Adipocyte (in vitro differentiated cells): ENCODE measurements at regions not wholly inside any gene's neighbourhood (a gene's known extent, or its start where the extent isn't known, plus 50 kb on each side); places are given as distances from the start of the nearest gene placed in this dataset.
A peak's percentile ranks its signal among the peaks of the same experiment; 100 is the strongest.

ENCODE experiments used
- DNase-seq: peaks from one replicate; pipeline ENCODE4 v3.0.0-alpha.2; 2015; ENCODE audit warnings: low read depth
- H3K27me3 ChIP-seq: replicated peaks from 2 replicates; pipeline ENCODE4 v1.7.0; 2013; ENCODE audit warnings: mild to moderate bottlenecking, low read length, moderate library complexity; ENCODE audit not compliant: control insufficient read depth, insufficient read depth
- H3K36me3 ChIP-seq: 2 replicates; pipeline ENCODE4 v1.7.0; 2013; ENCODE audit warnings: low read length, mild to moderate bottlenecking, moderate library complexity; ENCODE audit not compliant: control insufficient read depth, insufficient read depth, severe bottlenecking
- H3K4me1 ChIP-seq: 2 replicates; pipeline ENCODE4 v1.7.0; 2013; ENCODE audit warnings: mild to moderate bottlenecking, low read length, moderate library complexity; ENCODE audit not compliant: control insufficient read depth, insufficient read depth
- H3K4me3 ChIP-seq: 2 replicates; pipeline ENCODE4 v1.7.0; 2013; ENCODE audit warnings: mild to moderate bottlenecking, low read length, moderate library complexity
- H3K9ac ChIP-seq: 2 replicates; pipeline ENCODE4 v1.7.0; 2013; ENCODE audit warnings: mild to moderate bottlenecking, low read length, moderate library complexity
- H3K9me3 ChIP-seq: 2 replicates; pipeline ENCODE4 v1.7.0; 2013; ENCODE audit warnings: mild to moderate bottlenecking, low read length, moderate library complexity; ENCODE audit not compliant: control insufficient read depth

GRCh38 chr21:18518054-18518481, 114.5 kb upstream of the TMPRSS15 start:
- no peaks in the 10 kb centered on the region for H3K4me1 ChIP-seq
- no peaks in the 10 kb centered on the region for H3K9me3 ChIP-seq
- no peak overlapping the region for H3K4me3 ChIP-seq
- H3K9ac ChIP-seq = no peak overlapping the region
- no peak for DNase-seq
- H3K36me3 ChIP-seq = no peaks in the 10 kb centered on the region
- no peaks in the 10 kb centered on the region for H3K27me3 ChIP-seq

GRCh38 chr21:18521204-18521603, 117.6 kb upstream of the TMPRSS15 start:
- H3K4me1 ChIP-seq = peaks cover 8% of the 10 kb centered on the region
- no peaks in the 10 kb centered on the region for H3K9me3 ChIP-seq
- DNase-seq = no peak
- no peak overlapping the region for H3K9ac ChIP-seq
- H3K4me3 ChIP-seq = no peak overlapping the region
- no peaks in the 10 kb centered on the region for H3K27me3 ChIP-seq
- no peaks in the 10 kb centered on the region for H3K36me3 ChIP-seq

- Histone ChIP-seq H3K4me3 (no peak overlapping the region), H3K9ac (no peak overlapping the region), H3K4me1 (peaks cover 8% of the 10 kb centered on the region)
Observed at GRCh38 chr21:18522181-18522972, 118.8 kb upstream of the TMPRSS15 start.

GRCh38 chr21:18524097-18524880, 120.7 kb upstream of the TMPRSS15 start:
- DNase-seq = no peak
- Histone ChIP-seq H3K9ac (peak overlapping the region; percentile 31), H3K27me3 (no peaks in the 10 kb centered on the region), H3K36me3 (no peaks in the 10 kb centered on the region), H3K4me3 (peak overlapping the region; percentile 51), H3K9me3 (no peaks in the 10 kb centered on the region), H3K4me1 (peaks cover 14% of the 10 kb centered on the region)

More at GRCh38 chr21:18522181-18522972, 118.8 kb upstream of the TMPRSS15 start:
- no peak for DNase-seq
- H3K9me3 ChIP-seq = no peaks in the 10 kb centered on the region
- no peaks in the 10 kb centered on the region for H3K36me3 ChIP-seq
- no peaks in the 10 kb centered on the region for H3K27me3 ChIP-seq

- Histone ChIP-seq H3K4me3 (no peak overlapping the region), H3K9ac (no peak overlapping the region), H3K4me1 (peaks cover 16% of the 10 kb centered on the region), H3K36me3 (no peaks in the 10 kb centered on the region), H3K9me3 (no peaks in the 10 kb centered on the region), H3K27me3 (no peaks in the 10 kb centered on the region)
- DNase-seq = no peak
Observed at GRCh38 chr21:18529254-18529653, 125.7 kb upstream of the TMPRSS15 start.

- no peak overlapping the region for H3K9ac ChIP-seq
- no peak overlapping the region for H3K4me3 ChIP-seq
- H3K27me3 ChIP-seq = no peaks in the 10 kb centered on the region
- H3K9me3 ChIP-seq = no peaks in the 10 kb centered on the region
- no peak for DNase-seq
- H3K36me3 ChIP-seq = no peaks in the 10 kb centered on the region
- H3K4me1 ChIP-seq = no peaks in the 10 kb centered on the region
Observed at GRCh38 chr21:18542081-18542480, 138.5 kb upstream of the TMPRSS15 start.

- Histone ChIP-seq H3K9ac (no peak overlapping the region), H3K36me3 (no peaks in the 10 kb centered on the region)
Observed at GRCh38 chr21:18545908-18546307, 142.3 kb upstream of the TMPRSS15 start.

GRCh38 chr21:18547347-18547746, 143.8 kb upstream of the TMPRSS15 start:
- Histone ChIP-seq H3K4me3 (no peak overlapping the region), H3K9me3 (no peaks in the 10 kb centered on the region), H3K9ac (no peak overlapping the region), H3K36me3 (no peaks in the 10 kb centered on the region), H3K4me1 (peaks cover 4% of the 10 kb centered on the region), H3K27me3 (no peaks in the 10 kb centered on the region)
- DNase-seq = no peak

More at GRCh38 chr21:18545908-18546307, 142.3 kb upstream of the TMPRSS15 start:
- Histone ChIP-seq H3K4me3 (no peak overlapping the region), H3K9me3 (no peaks in the 10 kb centered on the region), H3K4me1 (peaks cover 4% of the 10 kb centered on the region), H3K27me3 (no peaks in the 10 kb centered on the region)
- no peak for DNase-seq

- Histone ChIP-seq H3K36me3 (no peaks in the 10 kb centered on the region), H3K27me3 (no peaks in the 10 kb centered on the region), H3K4me3 (no peak overlapping the region), H3K9me3 (no peaks in the 10 kb centered on the region), H3K9ac (no peak overlapping the region), H3K4me1 (peaks cover 4% of the 10 kb centered on the region)
- DNase-seq = no peak
Observed at GRCh38 chr21:18548249-18548648, 144.7 kb upstream of the TMPRSS15 start.

- H3K4me1 ChIP-seq = peaks cover 4% of the 10 kb centered on the region
- no peaks in the 10 kb centered on the region for H3K36me3 ChIP-seq
- H3K9me3 ChIP-seq = no peaks in the 10 kb centered on the region
- H3K9ac ChIP-seq = no peak overlapping the region
- H3K27me3 ChIP-seq = no peaks in the 10 kb centered on the region
- H3K4me3 ChIP-seq = no peak overlapping the region
- no peak for DNase-seq
Observed at GRCh38 chr21:18549214-18549905, 145.8 kb upstream of the TMPRSS15 start.

- H3K9ac ChIP-seq = no peak overlapping the region
- no peak for DNase-seq
- no peaks in the 10 kb centered on the region for H3K27me3 ChIP-seq
- H3K4me3 ChIP-seq = no peak overlapping the region
- H3K9me3 ChIP-seq = no peaks in the 10 kb centered on the region
- no peaks in the 10 kb centered on the region for H3K36me3 ChIP-seq
- H3K4me1 ChIP-seq = peaks cover 4% of the 10 kb centered on the region
Observed at GRCh38 chr21:18550361-18550760, 146.8 kb upstream of the TMPRSS15 start.
